IMR-90 (cell line): ENCODE measurements at regions not wholly inside any gene's neighbourhood (a gene's known extent, or its start where the extent isn't known, plus 50 kb on each side); places are given as distances from the start of the nearest gene placed in this dataset.

Source experiments
- BHLHE40 ChIP-seq: fragments of 150-350 bp; IDR thresholded peaks from 2 replicates; pipeline ENCODE4 v1.6.1; 2016; ENCODE audit warnings: mild to moderate bottlenecking, low read depth, low read length
- CHD1 ChIP-seq: IDR thresholded peaks from 2 replicates; pipeline ENCODE4 v1.6.1; 2012; ENCODE audit warnings: low read depth, low read length, improper control_type of control experiment
- MAFK ChIP-seq: IDR thresholded peaks from 2 replicates; pipeline ENCODE4 v1.6.1; 2012; ENCODE audit warnings: low read depth, low read length, improper control_type of control experiment
- POLR2A ChIP-seq: IDR thresholded peaks from 2 replicates; pipeline ENCODE4 v1.6.1; 2012; ENCODE audit warnings: mild to moderate bottlenecking, low read depth, low read length
- RFX5 ChIP-seq: IDR thresholded peaks from 2 replicates; pipeline ENCODE4 v1.8.0; 2012; ENCODE audit warnings: low read depth, mild to moderate bottlenecking, low read length, moderate library complexity
- TF ChIP-seq, protein P1 (sequence below): conservative IDR thresholded peaks from 2 replicates; pipeline ENCODE4 v1.5.1; 2012; ENCODE audit warnings: mild to moderate bottlenecking, low read depth, low read length, improper control_type of control experiment
- TF ChIP-seq, protein P2 (sequence below): fragments of 150-350 bp; IDR thresholded peaks from 2 replicates; pipeline ENCODE4 v1.6.1; 2016; ENCODE audit warnings: low read depth, mild to moderate bottlenecking, low read length, moderate library complexity, borderline replicate concordance
- TF ChIP-seq, protein P3 (sequence below): fragments of 150-350 bp; IDR thresholded peaks from 2 replicates; pipeline ENCODE4 v1.6.1; 2017; ENCODE audit warnings: mild to moderate bottlenecking, antibody characterized with exemption, low read length, low read depth

DNA sequence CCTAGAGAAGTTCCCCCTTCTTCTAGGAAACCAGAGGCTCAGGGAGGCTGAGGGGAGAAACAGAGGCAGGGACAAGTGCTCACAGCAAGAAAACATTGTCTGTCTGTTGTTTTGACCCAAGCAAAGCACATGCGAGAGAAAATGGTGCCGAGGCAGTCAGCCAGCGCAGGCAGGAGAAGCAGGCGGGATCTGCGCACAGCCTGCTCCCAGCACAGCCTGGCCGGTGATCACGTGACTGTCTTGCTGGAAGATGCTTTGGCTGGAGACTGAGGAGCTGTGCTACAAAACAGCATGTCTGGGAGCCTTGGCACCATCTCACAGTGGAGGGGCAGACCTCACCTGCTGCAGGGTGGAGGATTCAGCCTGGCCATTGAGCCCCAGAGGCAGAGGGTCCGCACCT is 93.7 kb upstream of the MYCN start:
- TF ChIP-seq, protein P1, sequence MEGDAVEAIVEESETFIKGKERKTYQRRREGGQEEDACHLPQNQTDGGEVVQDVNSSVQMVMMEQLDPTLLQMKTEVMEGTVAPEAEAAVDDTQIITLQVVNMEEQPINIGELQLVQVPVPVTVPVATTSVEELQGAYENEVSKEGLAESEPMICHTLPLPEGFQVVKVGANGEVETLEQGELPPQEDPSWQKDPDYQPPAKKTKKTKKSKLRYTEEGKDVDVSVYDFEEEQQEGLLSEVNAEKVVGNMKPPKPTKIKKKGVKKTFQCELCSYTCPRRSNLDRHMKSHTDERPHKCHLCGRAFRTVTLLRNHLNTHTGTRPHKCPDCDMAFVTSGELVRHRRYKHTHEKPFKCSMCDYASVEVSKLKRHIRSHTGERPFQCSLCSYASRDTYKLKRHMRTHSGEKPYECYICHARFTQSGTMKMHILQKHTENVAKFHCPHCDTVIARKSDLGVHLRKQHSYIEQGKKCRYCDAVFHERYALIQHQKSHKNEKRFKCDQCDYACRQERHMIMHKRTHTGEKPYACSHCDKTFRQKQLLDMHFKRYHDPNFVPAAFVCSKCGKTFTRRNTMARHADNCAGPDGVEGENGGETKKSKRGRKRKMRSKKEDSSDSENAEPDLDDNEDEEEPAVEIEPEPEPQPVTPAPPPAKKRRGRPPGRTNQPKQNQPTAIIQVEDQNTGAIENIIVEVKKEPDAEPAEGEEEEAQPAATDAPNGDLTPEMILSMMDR = no peak
- TF ChIP-seq MAFK (no peak), BHLHE40 (no peak), POLR2A (no peak), CHD1 (no peak), RFX5 (no peak)
- TF ChIP-seq, protein P2, sequence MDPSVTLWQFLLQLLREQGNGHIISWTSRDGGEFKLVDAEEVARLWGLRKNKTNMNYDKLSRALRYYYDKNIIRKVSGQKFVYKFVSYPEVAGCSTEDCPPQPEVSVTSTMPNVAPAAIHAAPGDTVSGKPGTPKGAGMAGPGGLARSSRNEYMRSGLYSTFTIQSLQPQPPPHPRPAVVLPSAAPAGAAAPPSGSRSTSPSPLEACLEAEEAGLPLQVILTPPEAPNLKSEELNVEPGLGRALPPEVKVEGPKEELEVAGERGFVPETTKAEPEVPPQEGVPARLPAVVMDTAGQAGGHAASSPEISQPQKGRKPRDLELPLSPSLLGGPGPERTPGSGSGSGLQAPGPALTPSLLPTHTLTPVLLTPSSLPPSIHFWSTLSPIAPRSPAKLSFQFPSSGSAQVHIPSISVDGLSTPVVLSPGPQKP = no peak
- TF ChIP-seq, protein P3, sequence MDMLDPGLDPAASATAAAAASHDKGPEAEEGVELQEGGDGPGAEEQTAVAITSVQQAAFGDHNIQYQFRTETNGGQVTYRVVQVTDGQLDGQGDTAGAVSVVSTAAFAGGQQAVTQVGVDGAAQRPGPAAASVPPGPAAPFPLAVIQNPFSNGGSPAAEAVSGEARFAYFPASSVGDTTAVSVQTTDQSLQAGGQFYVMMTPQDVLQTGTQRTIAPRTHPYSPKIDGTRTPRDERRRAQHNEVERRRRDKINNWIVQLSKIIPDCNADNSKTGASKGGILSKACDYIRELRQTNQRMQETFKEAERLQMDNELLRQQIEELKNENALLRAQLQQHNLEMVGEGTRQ = no peak
